ENCODE measurements at regions not wholly inside any gene's neighbourhood (a gene's known extent, or its start where the extent isn't known, plus 50 kb on each side); places are given as distances from the start of the nearest gene placed in this dataset.

- no peak for TF ChIP-seq ZNF24 (IDR thresholded peaks at IDR 0.05)
- TF ChIP-seq CHD2 (IDR thresholded peaks at IDR 0.05; ENCODE audit: borderline replicate concordance, low read depth, low read length), result no peak
- no peak for TF ChIP-seq CBFB (IDR thresholded peaks at IDR 0.05; ENCODE audit: low read depth)
These were observed 75.5 kb upstream of the TNFAIP3 start for GRCh38 chr6:137791281-137792159.
